ENCODE measurements at regions not wholly inside any gene's neighbourhood (a gene's known extent, or its start where the extent isn't known, plus 50 kb on each side); places are given as distances from the start of the nearest gene placed in this dataset.
"Not testable (repeated sequence)": the region's sequence is repeated elsewhere in the genome, so short reads cannot be mapped to it uniquely, and the experiment has no call there.

- BruUV-seq (replicated peaks): no TSS peak
- Histone ChIP-seq H3K4me1 (ENCODE audit: insufficient read depth, low read length, poor library complexity, severe bottlenecking) (no peaks in the 10 kb centered on the region), H3K9me3 (ENCODE audit: low read length) (no peaks in the 10 kb centered on the region), H3K36me3 (ENCODE audit: insufficient read depth, low read length) (no peaks in the 10 kb centered on the region), H2AFZ (ENCODE audit: low read length) (no peak overlapping the region), H4K20me1 (ENCODE audit: insufficient read depth, low read length) (no peaks in the 10 kb centered on the region), H3K9me2 (ENCODE audit: insufficient read depth, low read length) (no peaks in the 10 kb centered on the region), H3K4me3 (ENCODE audit: low read depth, low read length, poor library complexity, severe bottlenecking) (no peak overlapping the region), H3K27ac (ENCODE audit: low read depth, low read length, poor library complexity, severe bottlenecking) (no peak overlapping the region), H3K4me2 (ENCODE audit: low read length) (no peak overlapping the region), H3K79me2 (ENCODE audit: insufficient read depth, low read depth, low read length) (no peaks in the 10 kb centered on the region)
- intact Hi-C loops (cut with micrococcal nuclease; ENCODE audit: unreplicated experiment): no loop called here
- no peak for DNase-seq (ENCODE audit: low spot score)
- CTCF ChIA-PET (ENCODE audit: unreplicated experiment): no interaction called here
- POLR2A ChIA-PET: no interaction called here
- TF ChIP-seq CTCF (conservative IDR thresholded peaks at IDR 0.05; ENCODE audit: low read length) (no peak), EZH2phosphoT487 (IDR thresholded peaks at IDR 0.05; ENCODE audit: borderline replicate concordance, low read depth, low read length) (no peak)
Measured at GRCh38 chr5:123700624-123701287, 188.8 kb downstream of the CSNK1G3 start.

DNA sequence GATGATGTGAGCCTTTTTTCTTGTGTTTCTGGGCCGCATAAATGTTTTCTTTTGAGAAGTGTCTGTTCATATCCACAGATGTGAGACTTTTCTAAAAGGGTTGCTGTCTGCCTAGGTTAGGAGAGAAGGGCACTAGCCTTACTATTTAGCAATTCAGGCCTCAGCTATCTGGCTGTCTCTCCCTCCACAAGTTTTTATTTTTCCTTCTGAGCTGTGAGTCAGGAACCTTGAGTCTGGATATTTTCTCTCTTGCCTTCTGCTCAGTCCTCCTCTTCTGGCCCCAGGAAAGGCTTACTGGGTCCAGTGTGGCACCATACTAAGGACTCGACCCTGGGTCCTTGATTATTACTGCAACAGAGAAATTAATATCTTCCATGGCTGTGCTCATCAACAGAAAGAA lies 187.6 kb downstream of the CSNK1G3 start:
- H2AFZ ChIP-seq (ENCODE audit: low read length): no peak overlapping the region
- no peak overlapping the region for H3K4me3 ChIP-seq (ENCODE audit: low read depth, low read length, poor library complexity, severe bottlenecking)
- H4K20me1 ChIP-seq (ENCODE audit: insufficient read depth, low read length): no peaks in the 10 kb centered on the region
- intact Hi-C loops (cut with micrococcal nuclease; ENCODE audit: unreplicated experiment): no loop called here
- no peaks in the 10 kb centered on the region for H3K9me3 ChIP-seq (ENCODE audit: low read length)
- TF ChIP-seq EZH2phosphoT487 (IDR thresholded peaks at IDR 0.05; ENCODE audit: borderline replicate concordance, low read depth, low read length): no peak
- TF ChIP-seq CTCF (conservative IDR thresholded peaks at IDR 0.05; ENCODE audit: low read length): no peak
- CTCF ChIA-PET (ENCODE audit: unreplicated experiment): no interaction called here
- no TSS peak for BruUV-seq (replicated peaks)
- DNase-seq (ENCODE audit: low spot score): no peak
- POLR2A ChIA-PET: interaction anchor here (0.7 kb wide), 1 partner anchor 96 kb away, joined by 3 read pairs; no protein-coding TSS in a partner anchor
- H3K79me2 ChIP-seq (ENCODE audit: insufficient read depth, low read depth, low read length): no peaks in the 10 kb centered on the region
- H3K4me1 ChIP-seq (ENCODE audit: insufficient read depth, low read length, poor library complexity, severe bottlenecking): no peaks in the 10 kb centered on the region
- no peaks in the 10 kb centered on the region for H3K36me3 ChIP-seq (ENCODE audit: insufficient read depth, low read length)
- H3K27ac ChIP-seq (ENCODE audit: low read depth, low read length, poor library complexity, severe bottlenecking): no peak overlapping the region
- H3K9me2 ChIP-seq (ENCODE audit: insufficient read depth, low read length): no peaks in the 10 kb centered on the region
- H3K4me2 ChIP-seq (ENCODE audit: low read length): no peak overlapping the region

DNA sequence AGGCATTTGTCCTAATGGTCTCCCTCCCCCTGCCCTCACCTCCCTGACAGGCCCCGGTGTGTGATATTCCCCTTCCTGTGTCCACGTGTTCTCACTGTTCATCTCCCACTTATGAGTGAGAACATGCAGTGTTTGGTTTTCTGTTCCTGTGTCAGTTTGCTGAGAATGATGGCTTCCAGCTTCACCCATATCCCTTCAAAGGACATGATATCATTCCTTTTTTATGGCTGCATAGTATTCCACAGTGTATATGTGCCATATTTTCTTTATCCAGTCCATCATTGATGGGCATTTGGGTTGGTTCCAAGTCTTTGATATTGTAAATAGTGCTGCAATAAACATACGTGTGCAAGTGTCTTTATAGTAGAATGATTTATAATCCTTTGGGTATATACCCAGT lies 187.0 kb downstream of the CSNK1G3 start:
- POLR2A ChIA-PET; H3K9me3 ChIP-seq (ENCODE audit: low read length); H3K9me2 ChIP-seq (ENCODE audit: insufficient read depth, low read length); intact Hi-C loops (cut with micrococcal nuclease; ENCODE audit: unreplicated experiment); H3K4me3 ChIP-seq (ENCODE audit: low read depth, low read length, poor library complexity, severe bottlenecking); H4K20me1 ChIP-seq (ENCODE audit: insufficient read depth, low read length); H3K4me1 ChIP-seq (ENCODE audit: insufficient read depth, low read length, poor library complexity, severe bottlenecking); BruUV-seq (replicated peaks); H3K4me2 ChIP-seq (ENCODE audit: low read length); H3K36me3 ChIP-seq (ENCODE audit: insufficient read depth, low read length); H2AFZ ChIP-seq (ENCODE audit: low read length); DNase-seq (ENCODE audit: low spot score); H3K79me2 ChIP-seq (ENCODE audit: insufficient read depth, low read depth, low read length); H3K27ac ChIP-seq (ENCODE audit: low read depth, low read length, poor library complexity, severe bottlenecking); CTCF ChIA-PET (ENCODE audit: unreplicated experiment): not testable (repeated sequence)
